HG03354 (cell line): ENCODE measurements at regions not wholly inside any gene's neighbourhood (a gene's known extent, or its start where the extent isn't known, plus 50 kb on each side); places are given as distances from the start of the nearest gene placed in this dataset.

Experiments used
- ATAC-seq: cut with Tn5 transposase; IDR thresholded peaks from one replicate; pipeline ENCODE4 v1.9.1; 2021; ENCODE audit warnings: mild to moderate bottlenecking; ENCODE audit not compliant: unreplicated experiment, poor library complexity, severe bottlenecking

GRCh38 chr12:98162906-98163678, 352.3 kb upstream of the TMPO start:
- no peak for ATAC-seq

GRCh38 chr12:98172304-98172703, 343.1 kb upstream of the TMPO start:
- no peak for ATAC-seq

GRCh38 chr12:98172801-98173200, 342.6 kb upstream of the TMPO start:
- ATAC-seq, result no peak

GRCh38 chr12:98173773-98174427, 341.5 kb upstream of the TMPO start:
- ATAC-seq, result no peak

- ATAC-seq, result no peak
Observed at GRCh38 chr12:98174428-98174809, 341.0 kb upstream of the TMPO start.

GRCh38 chr12:98178126-98178525, 337.3 kb upstream of the TMPO start:
- ATAC-seq, result no peak

GRCh38 chr12:98179151-98179550, 336.2 kb upstream of the TMPO start:
- no peak for ATAC-seq

GRCh38 chr12:98180603-98181002, 334.8 kb upstream of the TMPO start:
- ATAC-seq, result no peak

- ATAC-seq, result no peak
Observed at GRCh38 chr12:98182821-98183220, 332.6 kb upstream of the TMPO start.

GRCh38 chr12:98185606-98186005, 329.8 kb upstream of the TMPO start:
- no peak for ATAC-seq

- ATAC-seq, result no peak
Observed at GRCh38 chr12:98188650-98189077, 326.7 kb upstream of the TMPO start.

- ATAC-seq, result no peak
Observed at GRCh38 chr12:98194591-98194990, 320.8 kb upstream of the TMPO start.

- ATAC-seq, result no peak
Observed at GRCh38 chr12:98198261-98198982, 317.0 kb upstream of the TMPO start.

GRCh38 chr12:98208816-98209215, 306.6 kb upstream of the TMPO start:
- no peak for ATAC-seq

GRCh38 chr12:98211909-98212695, 303.3 kb upstream of the TMPO start:
- ATAC-seq, result no peak

GRCh38 chr12:98213556-98213955, 301.8 kb upstream of the TMPO start:
- no peak for ATAC-seq

- no peak for ATAC-seq
Observed at GRCh38 chr12:98217257-98217656, 298.1 kb upstream of the TMPO start.

GRCh38 chr12:98220636-98221035, 294.8 kb upstream of the TMPO start:
- ATAC-seq, result no peak

GRCh38 chr12:98221243-98221808, 294.1 kb upstream of the TMPO start:
- ATAC-seq, result no peak

GRCh38 chr12:98222135-98222534, 293.3 kb upstream of the TMPO start:
- no peak for ATAC-seq
